AG09319 (cell line): ENCODE measurements at regions not wholly inside any gene's neighbourhood (a gene's known extent, or its start where the extent isn't known, plus 50 kb on each side); places are given as distances from the start of the nearest gene placed in this dataset.

ENCODE experiments used
- DNase-seq: peaks from one replicate; pipeline ENCODE4 v3.0.0-alpha.2; 2010; ENCODE audit warnings: low read depth; ENCODE audit errors: extremely low read depth
- TF ChIP-seq, protein P1 (sequence below): IDR thresholded peaks from 2 replicates; pipeline ENCODE4 v1.5.1; 2011; ENCODE audit warnings: low read depth, mild to moderate bottlenecking, inconsistent platforms, low read length, moderate library complexity

- no peak for DNase-seq
- TF ChIP-seq, protein P1, sequence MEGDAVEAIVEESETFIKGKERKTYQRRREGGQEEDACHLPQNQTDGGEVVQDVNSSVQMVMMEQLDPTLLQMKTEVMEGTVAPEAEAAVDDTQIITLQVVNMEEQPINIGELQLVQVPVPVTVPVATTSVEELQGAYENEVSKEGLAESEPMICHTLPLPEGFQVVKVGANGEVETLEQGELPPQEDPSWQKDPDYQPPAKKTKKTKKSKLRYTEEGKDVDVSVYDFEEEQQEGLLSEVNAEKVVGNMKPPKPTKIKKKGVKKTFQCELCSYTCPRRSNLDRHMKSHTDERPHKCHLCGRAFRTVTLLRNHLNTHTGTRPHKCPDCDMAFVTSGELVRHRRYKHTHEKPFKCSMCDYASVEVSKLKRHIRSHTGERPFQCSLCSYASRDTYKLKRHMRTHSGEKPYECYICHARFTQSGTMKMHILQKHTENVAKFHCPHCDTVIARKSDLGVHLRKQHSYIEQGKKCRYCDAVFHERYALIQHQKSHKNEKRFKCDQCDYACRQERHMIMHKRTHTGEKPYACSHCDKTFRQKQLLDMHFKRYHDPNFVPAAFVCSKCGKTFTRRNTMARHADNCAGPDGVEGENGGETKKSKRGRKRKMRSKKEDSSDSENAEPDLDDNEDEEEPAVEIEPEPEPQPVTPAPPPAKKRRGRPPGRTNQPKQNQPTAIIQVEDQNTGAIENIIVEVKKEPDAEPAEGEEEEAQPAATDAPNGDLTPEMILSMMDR, result no peak
Measured at GRCh38 chr5:75002271-75002670, 50.1 kb downstream of the GCNT4 start.

GRCh38 chr5:74995926-74996325, 56.4 kb downstream of the GCNT4 start:
- DNase-seq, result no peak
- TF ChIP-seq, protein P1, result no peak

DNA sequence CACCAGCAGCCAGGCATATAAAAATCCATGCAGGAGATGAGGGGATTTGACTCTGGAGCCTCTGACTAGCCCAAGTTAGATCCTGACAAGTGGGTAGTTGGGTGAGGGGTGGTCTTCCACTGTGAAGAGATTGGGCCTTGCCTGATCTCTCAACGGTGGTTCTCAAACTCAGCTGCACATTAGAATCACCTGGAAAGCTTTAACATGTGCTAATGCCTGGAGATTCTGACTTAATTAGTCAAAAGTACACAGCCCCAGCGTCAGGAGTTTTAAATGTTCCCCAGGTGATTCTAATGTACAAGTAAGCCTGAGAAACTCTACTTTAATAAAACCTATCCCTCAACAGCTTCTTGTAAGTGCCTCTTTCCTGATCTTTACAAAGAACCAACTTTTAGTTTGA, 57.5 kb downstream of the GCNT4 start:
- DNase-seq, result no peak
- TF ChIP-seq, protein P1, result no peak

DNA sequence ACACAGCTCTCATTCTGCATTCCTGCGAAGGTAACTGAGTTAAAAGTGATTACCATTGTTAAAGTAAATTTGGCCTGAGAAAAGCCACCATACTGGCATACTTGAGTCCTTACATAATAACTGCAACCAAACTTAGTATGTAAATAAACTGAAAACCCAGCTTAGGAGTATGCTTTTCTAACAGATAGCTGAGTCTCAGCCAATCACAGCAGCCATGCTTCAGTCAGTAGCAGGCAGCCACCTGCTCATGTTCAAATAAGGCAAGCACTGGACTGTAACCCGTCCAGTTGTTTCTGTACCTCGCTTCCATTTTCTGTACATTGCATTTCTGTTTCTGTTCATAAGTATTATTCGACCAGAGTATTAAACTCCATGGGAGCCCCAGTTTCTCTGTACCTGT, 58.6 kb downstream of the GCNT4 start:
- DNase-seq, result no peak
- TF ChIP-seq, protein P1, result no peak

DNA sequence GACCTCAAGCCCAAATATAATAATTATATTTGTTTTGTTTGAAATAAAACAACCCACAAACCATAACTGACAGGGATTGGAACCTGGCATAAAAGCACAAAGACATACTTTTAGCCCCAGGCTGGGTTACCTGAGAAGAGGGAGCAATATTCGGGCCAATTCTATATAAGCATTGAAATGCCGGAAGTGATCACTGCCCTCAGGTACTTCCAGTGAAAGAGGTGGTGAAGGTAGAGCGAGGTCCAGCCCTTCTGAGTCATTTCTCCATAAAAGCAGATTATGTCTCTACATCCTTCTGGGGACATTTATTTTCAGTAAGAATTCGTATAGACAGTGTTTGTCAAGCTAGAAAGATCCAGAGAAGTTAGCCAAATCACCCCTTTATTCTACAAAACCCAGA, 59.6 kb downstream of the GCNT4 start:
- no peak for DNase-seq
- TF ChIP-seq, protein P1, result no peak

GRCh38 chr5:74991522-74991921, 60.8 kb downstream of the GCNT4 start:
- no peak for DNase-seq
- TF ChIP-seq, protein P1, result no peak

DNA sequence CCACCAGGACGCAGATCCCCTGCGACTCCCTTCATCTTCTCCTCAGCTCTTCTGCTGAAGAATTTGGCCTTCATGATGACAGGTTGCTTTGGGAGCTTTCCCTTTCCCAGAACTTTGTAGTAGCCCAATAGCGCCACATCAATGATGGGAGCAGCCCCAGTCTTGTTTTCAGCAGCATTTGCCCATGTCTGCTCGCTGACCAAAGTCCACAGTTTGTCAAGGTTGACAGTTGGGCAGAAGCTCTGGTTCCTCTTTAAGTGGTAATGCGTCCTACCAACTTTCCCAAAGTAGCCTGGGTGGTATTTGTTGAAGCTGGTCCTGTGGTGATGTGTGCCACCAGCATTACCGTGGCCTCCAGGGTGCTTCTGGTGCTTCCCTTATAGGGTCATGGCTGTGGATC, 62.2 kb downstream of the GCNT4 start:
- no peak for DNase-seq
- TF ChIP-seq, protein P1, result no peak
